ENCODE measurements at regions not wholly inside any gene's neighbourhood (a gene's known extent, or its start where the extent isn't known, plus 50 kb on each side); places are given as distances from the start of the nearest gene placed in this dataset.

- no peak overlapping the region for H3K9ac ChIP-seq (ENCODE audit: low read length)
- H3K4me3 ChIP-seq (ENCODE audit: low read length): no peak overlapping the region
- H3K27me3 ChIP-seq (ENCODE audit: insufficient read depth, low read depth, low read length): no peaks in the 10 kb centered on the region
- H3K27ac ChIP-seq (ENCODE audit: low read length): no peak overlapping the region
- no peaks in the 10 kb centered on the region for H3F3A ChIP-seq (ENCODE audit: insufficient read depth, low read length, poor library complexity, severe bottlenecking)
- H3K9me3 ChIP-seq (ENCODE audit: low read length): no peaks in the 10 kb centered on the region
- no peak overlapping the region for H2AFZ ChIP-seq (ENCODE audit: low read depth, low read length)
- no peaks in the 10 kb centered on the region for H3K9me2 ChIP-seq (ENCODE audit: insufficient read depth, low read length)
- no peaks in the 10 kb centered on the region for H3K36me3 ChIP-seq (ENCODE audit: insufficient read depth, low read length)
- no peak overlapping the region for H3K4me2 ChIP-seq (ENCODE audit: low read length)
- no peaks in the 10 kb centered on the region for H4K20me1 ChIP-seq (ENCODE audit: insufficient read depth)
- no peak for TF ChIP-seq SMC3 (conservative IDR thresholded peaks at IDR 0.05; ENCODE audit: poor library complexity)
- no peak for TF ChIP-seq EP300 (conservative IDR thresholded peaks at IDR 0.05; ENCODE audit: poor library complexity, severe bottlenecking)
- TF ChIP-seq EZH2 (IDR thresholded peaks at IDR 0.05; ENCODE audit: borderline replicate concordance, insufficient read depth, low read length, poor library complexity, severe bottlenecking): no peak
- TF ChIP-seq CTCF (IDR thresholded peaks at IDR 0.05; ENCODE audit: poor library complexity, severe bottlenecking): no peak
- TF ChIP-seq POLR2AphosphoS5 (IDR thresholded peaks at IDR 0.05): no peak
- TF ChIP-seq, protein P1, sequence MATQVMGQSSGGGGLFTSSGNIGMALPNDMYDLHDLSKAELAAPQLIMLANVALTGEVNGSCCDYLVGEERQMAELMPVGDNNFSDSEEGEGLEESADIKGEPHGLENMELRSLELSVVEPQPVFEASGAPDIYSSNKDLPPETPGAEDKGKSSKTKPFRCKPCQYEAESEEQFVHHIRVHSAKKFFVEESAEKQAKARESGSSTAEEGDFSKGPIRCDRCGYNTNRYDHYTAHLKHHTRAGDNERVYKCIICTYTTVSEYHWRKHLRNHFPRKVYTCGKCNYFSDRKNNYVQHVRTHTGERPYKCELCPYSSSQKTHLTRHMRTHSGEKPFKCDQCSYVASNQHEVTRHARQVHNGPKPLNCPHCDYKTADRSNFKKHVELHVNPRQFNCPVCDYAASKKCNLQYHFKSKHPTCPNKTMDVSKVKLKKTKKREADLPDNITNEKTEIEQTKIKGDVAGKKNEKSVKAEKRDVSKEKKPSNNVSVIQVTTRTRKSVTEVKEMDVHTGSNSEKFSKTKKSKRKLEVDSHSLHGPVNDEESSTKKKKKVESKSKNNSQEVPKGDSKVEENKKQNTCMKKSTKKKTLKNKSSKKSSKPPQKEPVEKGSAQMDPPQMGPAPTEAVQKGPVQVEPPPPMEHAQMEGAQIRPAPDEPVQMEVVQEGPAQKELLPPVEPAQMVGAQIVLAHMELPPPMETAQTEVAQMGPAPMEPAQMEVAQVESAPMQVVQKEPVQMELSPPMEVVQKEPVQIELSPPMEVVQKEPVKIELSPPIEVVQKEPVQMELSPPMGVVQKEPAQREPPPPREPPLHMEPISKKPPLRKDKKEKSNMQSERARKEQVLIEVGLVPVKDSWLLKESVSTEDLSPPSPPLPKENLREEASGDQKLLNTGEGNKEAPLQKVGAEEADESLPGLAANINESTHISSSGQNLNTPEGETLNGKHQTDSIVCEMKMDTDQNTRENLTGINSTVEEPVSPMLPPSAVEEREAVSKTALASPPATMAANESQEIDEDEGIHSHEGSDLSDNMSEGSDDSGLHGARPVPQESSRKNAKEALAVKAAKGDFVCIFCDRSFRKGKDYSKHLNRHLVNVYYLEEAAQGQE (IDR thresholded peaks at IDR 0.05; ENCODE audit: borderline replicate concordance): no peak
- no peak for TF ChIP-seq TAF1 (IDR thresholded peaks at IDR 0.05; ENCODE audit: low read depth)
- no peak for TF ChIP-seq MXI1 (conservative IDR thresholded peaks at IDR 0.05; ENCODE audit: poor library complexity, severe bottlenecking)
- no peak for TF ChIP-seq RAD21 (conservative IDR thresholded peaks at IDR 0.05)
- no peaks in the 10 kb centered on the region for H3K79me2 ChIP-seq (replicated peaks; ENCODE audit: insufficient read depth, low read length)
These were observed 177.1 kb upstream of the PARP11 start for GRCh38 chr12:4050340-4050739.

- Histone ChIP-seq H3K4me2 (ENCODE audit: low read length) (no peak overlapping the region), H4K20me1 (ENCODE audit: insufficient read depth) (no peaks in the 10 kb centered on the region), H3K27ac (ENCODE audit: low read length) (no peak overlapping the region), H3K27me3 (ENCODE audit: insufficient read depth, low read depth, low read length) (no peaks in the 10 kb centered on the region), H3K9ac (ENCODE audit: low read length) (no peak overlapping the region), H3K9me3 (ENCODE audit: low read length) (no peaks in the 10 kb centered on the region), H3F3A (ENCODE audit: insufficient read depth, low read length, poor library complexity, severe bottlenecking) (no peaks in the 10 kb centered on the region), H3K79me2 (replicated peaks; ENCODE audit: insufficient read depth, low read length) (no peaks in the 10 kb centered on the region), H3K9me2 (ENCODE audit: insufficient read depth, low read length) (no peaks in the 10 kb centered on the region), H2AFZ (ENCODE audit: low read depth, low read length) (no peak overlapping the region), H3K4me3 (ENCODE audit: low read length) (no peak overlapping the region), H3K36me3 (ENCODE audit: insufficient read depth, low read length) (no peaks in the 10 kb centered on the region)
- TF ChIP-seq POLR2AphosphoS5 (IDR thresholded peaks at IDR 0.05) (no peak), EP300 (conservative IDR thresholded peaks at IDR 0.05; ENCODE audit: poor library complexity, severe bottlenecking) (no peak), CTCF (IDR thresholded peaks at IDR 0.05; ENCODE audit: poor library complexity, severe bottlenecking) (no peak), RAD21 (conservative IDR thresholded peaks at IDR 0.05) (no peak)
- TF ChIP-seq, protein P1 (IDR thresholded peaks at IDR 0.05; ENCODE audit: borderline replicate concordance): no peak
These were observed 176.3 kb upstream of the PARP11 start for GRCh38 chr12:4049298-4050080.
